Daoy (cell line): ENCODE measurements at regions not wholly inside any gene's neighbourhood (a gene's known extent, or its start where the extent isn't known, plus 50 kb on each side); places are given as distances from the start of the nearest gene placed in this dataset.

ENCODE experiments used
- DNase-seq: peaks from one replicate; pipeline ENCODE4 v3.0.0-alpha.2; 2015; ENCODE audit warnings: low read depth

- DNase-seq: no peak
These were observed 386.6 kb upstream of the CPEB2 start for GRCh38 chr4:14615671-14616070.

DNA sequence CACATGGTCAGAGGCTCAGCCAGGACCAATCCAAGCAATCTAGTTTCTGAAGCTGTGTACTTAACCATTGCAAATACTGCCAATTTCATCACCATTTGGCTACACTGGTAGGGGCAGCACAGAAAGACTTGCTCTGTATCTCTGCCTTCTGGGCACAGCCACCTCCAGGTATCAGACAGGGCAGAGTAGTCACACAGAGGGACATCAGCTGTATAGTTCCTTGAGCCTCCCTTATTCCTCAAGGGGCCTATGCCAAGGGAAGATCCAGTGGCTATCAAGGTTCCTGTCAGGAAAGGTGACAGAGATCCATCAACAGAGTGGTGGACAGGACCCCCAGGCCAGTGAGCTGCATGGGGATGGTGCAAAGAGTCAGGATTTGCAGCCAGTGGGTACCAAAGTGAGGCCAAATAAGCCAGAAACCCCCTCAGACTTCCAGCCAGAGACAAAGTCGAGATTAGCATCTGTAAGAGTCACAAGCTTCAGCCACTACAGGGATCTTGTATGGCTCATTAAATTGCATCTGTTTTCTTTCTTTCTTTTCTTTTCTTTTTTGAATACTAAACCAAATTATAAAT, 381.6 kb upstream of the CPEB2 start:
- DNase-seq: no peak

- no peak for DNase-seq
These were observed 380.4 kb upstream of the CPEB2 start for GRCh38 chr4:14621731-14622463.

GRCh38 chr4:14627038-14627437, 375.2 kb upstream of the CPEB2 start:
- no peak for DNase-seq

DNA sequence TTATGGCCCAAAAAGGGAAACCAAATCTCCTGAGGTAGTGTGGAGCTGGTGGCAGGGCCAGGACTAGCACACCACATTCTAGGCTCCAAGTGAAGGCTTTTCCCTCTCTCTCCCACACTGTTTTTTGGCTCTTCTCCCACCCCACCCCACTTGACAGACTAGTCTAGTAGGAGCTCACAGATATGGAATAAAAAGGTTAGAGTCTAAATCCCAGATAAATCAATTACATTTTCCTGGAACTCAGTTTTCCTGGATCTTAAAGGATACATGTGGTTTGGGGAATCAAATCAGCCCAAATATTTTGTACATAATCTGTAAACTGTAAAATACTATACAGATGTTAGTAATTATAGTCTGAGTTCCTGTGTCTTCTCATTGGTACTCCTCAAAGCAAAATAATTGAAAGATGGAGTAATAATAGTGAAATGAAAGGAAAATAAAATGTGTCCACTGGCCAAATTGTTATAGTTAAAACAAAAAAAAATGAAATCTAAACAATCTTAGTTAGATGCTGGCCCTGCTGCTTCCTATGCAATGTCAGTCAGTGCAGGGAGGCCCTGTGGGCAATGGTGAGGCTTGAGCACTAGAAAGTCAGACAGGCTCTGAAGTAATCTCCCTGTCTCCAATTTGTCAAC, 370.4 kb upstream of the CPEB2 start:
- no peak for DNase-seq

DNA sequence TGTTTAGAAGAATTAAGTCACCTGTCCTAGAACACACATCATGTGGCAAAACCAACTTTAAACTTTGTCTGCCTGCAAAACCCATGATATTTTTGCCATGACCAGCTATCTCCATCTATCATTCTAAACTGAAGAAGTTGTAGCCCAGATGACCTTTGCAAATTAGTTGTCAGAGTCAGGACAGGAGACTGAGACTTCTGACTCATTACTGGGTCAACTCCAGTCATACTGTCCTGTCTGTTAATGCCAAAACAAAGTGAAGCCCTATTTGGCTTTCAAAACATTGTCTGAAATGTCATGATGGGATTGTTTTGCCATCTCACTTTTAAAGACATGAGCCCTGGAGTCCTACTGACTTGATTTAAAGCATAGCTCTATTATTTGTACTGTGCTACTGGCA, 365.7 kb upstream of the CPEB2 start:
- DNase-seq: no peak

DNA sequence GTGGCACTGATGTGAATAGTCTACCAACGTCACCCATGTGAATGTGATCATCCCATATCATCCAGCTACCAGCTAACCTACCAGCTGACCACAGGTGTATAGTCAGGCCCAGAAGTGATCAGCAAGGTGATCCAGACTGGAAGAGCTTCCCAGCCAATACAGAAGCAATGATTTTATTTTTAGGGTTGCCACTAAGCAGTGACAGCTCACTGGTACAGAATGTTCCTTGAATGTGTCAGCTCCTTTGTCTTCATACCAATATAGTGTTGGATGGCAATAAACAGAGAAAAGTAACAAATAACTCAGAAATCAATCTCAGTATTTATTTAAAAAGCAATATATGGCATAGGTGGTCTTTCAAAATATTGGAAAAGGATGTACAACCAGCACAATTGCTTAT, 361.8 kb upstream of the CPEB2 start:
- no peak for DNase-seq

- DNase-seq: no peak
These were observed 360.4 kb upstream of the CPEB2 start for GRCh38 chr4:14641871-14642270.

DNA sequence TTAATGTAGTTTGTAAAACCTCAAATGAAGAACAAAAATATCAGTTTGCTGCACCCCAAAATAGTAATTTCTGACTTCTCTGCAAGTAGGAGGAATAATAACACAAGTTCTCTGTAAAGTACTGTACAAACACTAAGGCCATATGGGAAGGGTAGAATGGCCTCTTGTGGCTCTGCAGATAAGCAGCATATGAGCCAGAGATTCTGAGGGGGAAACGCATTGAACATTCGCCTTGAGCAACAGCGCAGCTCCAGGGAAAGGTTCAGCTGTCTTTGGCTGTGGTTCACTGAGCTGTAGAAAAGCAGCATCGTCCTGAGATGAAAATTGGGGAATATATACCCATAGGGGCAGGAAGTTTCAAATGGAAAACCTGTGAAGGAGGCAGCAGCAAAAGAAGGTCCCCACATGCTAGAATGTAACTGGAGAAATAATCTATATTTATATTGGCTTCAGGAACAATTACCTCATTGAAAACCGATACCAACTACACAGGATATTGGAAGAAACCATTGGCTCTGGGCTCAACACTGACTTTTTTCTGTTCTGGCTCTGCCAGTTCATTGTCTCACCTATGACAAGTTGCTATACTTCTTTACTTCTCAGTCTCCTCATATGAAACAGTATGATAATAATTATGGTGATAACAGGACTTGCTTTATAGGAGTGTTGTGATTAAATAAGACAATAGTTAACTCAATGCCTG, 357.6 kb upstream of the CPEB2 start:
- no peak for DNase-seq

GRCh38 chr4:14646831-14647230, 355.4 kb upstream of the CPEB2 start:
- no peak for DNase-seq

DNA sequence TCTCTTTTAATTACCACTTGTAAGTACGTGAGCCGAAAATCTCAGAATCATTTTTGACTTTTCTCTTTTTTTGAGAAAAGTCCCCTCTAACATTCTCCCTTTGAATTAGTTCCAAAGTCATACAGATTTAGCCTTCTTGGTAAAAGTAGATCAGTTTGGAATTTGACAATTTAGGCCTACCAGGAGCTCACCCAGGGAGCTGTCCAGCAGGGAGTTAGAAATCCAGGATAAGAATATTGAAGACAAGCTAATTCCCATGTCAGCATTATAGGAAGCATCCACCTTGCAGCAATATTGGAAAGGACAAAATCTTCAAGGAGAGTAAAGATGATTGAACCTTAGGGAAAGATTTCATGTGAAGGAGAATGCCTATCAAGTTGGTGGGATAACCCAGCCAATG, 352.2 kb upstream of the CPEB2 start:
- DNase-seq: no peak

- no peak for DNase-seq
These were observed 349.8 kb upstream of the CPEB2 start for GRCh38 chr4:14652522-14652921.

GRCh38 chr4:14653338-14653737, 348.9 kb upstream of the CPEB2 start:
- DNase-seq: no peak

GRCh38 chr4:14659286-14659685, 343.0 kb upstream of the CPEB2 start:
- DNase-seq: no peak

GRCh38 chr4:14667624-14668151, 334.6 kb upstream of the CPEB2 start:
- no peak for DNase-seq

DNA sequence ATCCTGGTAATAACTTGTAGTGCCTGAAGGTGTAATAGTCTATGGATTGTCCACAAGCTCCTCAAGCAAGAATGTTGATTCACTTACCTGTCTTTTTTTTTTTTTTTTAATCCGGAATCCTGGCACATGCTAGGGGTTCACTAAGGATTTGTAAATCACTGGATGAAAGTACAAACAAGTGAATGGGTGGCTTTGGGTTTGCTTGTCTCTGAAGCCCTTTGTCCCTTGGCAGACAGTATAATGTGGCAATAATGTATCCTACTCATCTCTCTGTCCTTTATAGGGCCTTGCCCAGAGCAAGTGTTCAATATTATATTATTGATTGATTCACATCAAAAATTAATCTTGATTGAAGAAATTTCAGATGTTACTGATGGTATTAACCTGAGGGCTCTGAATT, 334.0 kb upstream of the CPEB2 start:
- no peak for DNase-seq

- DNase-seq: no peak
These were observed 332.9 kb upstream of the CPEB2 start for GRCh38 chr4:14669371-14669770.

- DNase-seq: no peak
These were observed 331.1 kb upstream of the CPEB2 start for GRCh38 chr4:14671146-14671545.

- no peak for DNase-seq
These were observed 326.8 kb upstream of the CPEB2 start for GRCh38 chr4:14675279-14675985.

GRCh38 chr4:14679906-14680305, 322.4 kb upstream of the CPEB2 start:
- DNase-seq: no peak

- no peak for DNase-seq
These were observed 321.0 kb upstream of the CPEB2 start for GRCh38 chr4:14681330-14681729.

DNA sequence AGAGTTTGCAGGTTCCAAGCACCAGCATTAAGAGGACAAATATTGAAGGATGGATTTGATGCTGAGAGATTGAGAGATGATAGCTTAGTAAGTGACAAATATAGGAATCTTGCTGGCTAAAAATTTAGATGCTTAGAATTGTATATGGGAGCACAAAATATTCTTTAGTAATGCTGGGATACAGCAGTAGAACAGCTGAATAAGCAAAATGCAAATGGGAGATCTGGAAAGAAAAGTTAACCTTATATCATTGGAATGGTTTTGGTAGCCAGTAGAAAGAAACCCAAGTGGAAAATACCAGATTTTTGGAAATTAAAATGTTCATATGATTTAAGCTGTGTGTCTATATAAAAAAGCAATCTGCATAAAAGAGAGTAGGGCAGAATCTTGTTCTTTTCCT, 308.6 kb upstream of the CPEB2 start:
- DNase-seq: no peak
